HG02852 (cell line): ENCODE measurements at regions not wholly inside any gene's neighbourhood (a gene's known extent, or its start where the extent isn't known, plus 50 kb on each side); places are given as distances from the start of the nearest gene placed in this dataset.
A peak's percentile ranks its signal among the peaks of the same experiment; 100 is the strongest.
"Not testable (repeated sequence)": the region's sequence is repeated elsewhere in the genome, so short reads cannot be mapped to it uniquely, and the experiment has no call there.

Experiments
- ATAC-seq: cut with Tn5 transposase; IDR thresholded peaks from one replicate; pipeline ENCODE4 v1.9.1; 2021; ENCODE audit warnings: mild to moderate bottlenecking, moderate library complexity; ENCODE audit not compliant: unreplicated experiment

DNA sequence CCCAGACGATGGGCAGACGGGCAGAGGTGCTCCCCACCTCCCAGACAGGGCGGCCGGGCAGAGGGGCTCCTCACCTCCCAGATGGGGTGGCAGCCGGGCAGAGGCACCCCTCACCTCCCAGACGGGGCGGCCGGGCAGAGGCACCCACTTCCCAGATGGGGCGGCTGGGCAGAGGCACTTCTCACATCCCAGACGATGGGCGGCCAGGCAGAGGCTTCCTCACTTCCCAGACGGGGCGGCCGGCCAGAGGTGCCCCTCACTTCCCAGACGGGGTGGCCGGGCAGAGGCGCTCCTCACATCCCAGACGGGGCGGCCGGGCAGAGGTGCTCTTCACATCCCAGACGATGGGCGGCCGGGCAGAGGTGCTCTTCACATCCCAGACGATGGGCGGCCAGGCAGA is 96.6 kb downstream of the ABCC12 start:
- not testable (repeated sequence) for ATAC-seq

DNA sequence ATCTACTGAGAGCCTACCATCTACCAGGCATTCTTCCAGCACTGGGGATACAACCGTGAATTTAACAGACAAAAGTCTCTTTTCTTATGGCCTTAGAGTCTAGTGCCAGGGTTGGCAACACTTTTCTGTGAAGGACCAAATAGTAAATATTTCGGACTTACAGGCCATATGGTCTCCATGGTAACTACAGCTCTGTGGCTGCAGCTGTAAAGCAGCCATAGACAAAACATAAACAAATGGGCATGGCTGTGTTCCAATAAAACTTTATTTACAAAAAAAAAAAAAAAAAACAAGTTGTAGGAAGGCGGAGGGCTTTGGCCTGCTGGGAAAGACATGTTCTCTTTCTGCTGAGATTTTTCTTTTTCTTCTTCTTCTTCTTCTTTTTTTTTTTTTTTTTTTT is 98.7 kb downstream of the ABCC12 start:
- no peak for ATAC-seq

DNA sequence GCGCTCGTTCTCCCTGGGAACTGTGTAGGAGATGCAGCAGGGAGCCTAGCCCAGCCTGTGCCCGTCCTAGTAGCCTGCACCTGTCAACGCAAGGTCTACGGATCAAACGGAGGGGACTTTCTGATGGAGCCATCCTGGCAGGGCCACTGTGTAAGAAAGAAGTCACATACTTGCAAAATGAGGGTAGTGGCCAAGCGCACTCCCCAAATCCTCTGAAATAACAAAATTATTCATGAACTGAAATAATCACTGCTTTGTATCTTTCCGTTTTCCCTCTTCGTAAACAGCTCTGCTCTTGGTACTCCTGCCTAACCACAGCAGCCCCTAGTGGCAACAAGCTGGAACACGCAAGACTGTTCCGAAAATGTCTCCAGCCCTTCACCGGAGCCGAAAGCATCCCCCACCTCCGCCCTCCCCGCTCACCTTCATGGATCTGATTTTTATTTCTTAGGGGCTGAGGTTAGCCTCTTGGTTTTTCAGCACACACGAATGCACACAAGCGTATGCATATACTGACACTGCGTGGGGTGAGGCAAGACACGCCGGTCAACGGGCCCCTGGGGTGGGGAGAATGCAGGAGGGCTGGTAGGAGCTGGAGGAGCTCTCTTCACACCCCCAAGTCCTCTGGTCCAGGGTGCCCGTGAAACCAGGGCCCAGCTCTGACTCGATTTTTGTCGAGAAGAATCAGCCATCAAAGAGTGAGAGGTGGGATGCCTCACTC is 100.8 kb downstream of the ABCC12 start:
- peak; percentile 83 for ATAC-seq

DNA sequence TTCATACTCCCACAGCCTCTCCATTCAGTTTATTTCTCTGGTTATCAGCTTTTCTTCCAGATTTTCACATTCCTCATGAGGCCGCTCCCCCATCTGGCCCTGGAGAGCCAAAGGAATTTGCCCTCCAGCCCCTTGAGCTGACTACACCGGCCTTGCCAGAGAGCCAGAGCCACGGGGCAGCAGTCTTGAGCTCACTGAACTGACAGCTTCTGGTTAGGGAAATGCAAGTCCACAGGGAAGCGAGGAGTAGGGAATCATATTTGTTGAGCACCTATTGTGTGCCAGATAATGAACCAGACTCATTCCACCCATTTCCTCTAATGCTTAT is 102.4 kb downstream of the ABCC12 start:
- ATAC-seq, result no peak

DNA sequence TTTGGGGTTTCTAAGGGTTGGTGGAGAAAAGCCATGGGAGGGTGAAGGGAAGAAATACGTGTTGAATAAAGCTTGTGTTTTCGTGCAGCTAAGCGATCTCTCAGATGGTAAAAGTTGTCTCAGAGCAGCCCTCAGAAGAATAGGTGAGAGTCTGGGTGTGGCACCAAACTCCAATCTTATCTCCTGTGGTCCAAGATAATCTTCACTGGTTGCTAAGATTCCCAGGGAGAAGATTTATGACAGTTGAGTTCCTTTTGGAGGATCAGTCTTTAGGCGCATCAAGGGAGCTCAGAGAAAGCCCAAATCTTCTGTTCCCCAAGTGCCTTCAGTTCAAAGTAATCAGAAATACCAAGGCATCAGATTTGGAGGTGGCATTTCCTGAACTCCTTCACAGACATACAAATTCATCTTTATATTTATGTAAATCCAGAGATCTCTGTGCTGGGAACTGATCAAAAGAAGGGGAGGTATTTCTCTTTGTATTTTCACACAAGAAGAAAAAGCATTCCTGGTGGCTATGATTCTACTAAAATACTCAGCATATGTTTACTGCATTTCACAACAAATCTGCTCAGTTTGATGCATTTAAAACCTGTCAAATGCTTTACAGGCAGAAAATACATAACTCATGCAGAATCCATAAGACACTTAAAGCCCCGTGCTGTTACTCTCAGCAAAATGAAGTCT is 102.9 kb downstream of the ABCC12 start:
- ATAC-seq, result no peak

DNA sequence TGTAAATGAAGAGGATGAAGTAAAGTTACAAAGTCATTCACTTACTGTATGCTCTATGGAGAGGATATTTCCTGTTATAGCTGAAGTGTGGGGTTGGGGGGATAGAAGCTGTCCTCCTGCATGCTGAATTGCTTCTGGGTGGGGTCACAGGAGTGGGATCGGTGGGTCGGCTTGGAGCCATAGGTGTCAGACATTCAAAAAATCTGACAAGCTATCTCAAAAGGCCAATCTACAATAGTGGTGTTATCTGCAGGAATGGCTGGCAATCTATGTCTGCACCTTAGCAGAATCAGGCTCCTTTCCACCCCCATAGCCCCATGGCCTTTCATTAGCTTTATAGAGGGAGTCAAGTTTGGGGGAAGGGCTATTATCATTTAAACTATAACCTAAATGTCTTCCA is 104.9 kb downstream of the ABCC12 start:
- no peak for ATAC-seq

DNA sequence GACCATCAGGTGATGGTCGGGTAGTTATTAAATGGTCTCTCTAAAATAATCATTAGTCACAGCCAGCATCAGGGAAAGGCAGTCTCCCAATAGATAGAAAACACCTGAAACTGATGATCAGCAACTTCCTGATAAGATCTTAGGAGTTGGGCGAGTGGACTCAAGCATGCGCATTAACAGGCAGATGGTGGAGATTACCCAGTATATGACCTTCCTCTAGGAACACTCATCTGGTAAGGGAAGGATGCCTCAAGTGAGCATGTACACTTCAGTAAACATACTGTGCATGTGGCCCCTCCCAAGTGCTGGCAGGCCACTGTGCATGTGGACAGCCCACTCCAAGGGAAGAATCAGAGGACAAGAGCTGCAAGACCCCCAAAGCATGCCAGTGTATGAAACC is 105.9 kb downstream of the ABCC12 start:
- ATAC-seq, result no peak

DNA sequence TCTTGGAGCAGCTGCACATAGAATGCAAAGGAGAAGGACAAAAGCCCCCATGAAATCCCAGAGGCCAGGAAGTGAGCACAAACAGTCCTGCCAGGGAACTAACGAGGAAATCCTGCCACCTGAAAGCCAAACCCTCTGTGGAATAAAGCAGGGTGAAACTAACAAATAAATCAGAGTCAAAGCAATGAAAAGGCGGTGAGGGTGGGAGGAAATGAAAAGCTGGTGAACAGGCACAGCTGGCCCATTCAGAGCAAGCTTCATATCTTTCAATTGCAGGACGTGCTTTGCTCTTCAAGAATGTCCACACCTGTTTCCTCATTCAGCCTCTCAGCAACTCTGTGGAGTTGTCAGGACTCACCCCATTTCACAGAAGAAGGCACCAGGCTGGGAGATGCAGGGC is 108.1 kb downstream of the ABCC12 start:
- ATAC-seq, result no peak

DNA sequence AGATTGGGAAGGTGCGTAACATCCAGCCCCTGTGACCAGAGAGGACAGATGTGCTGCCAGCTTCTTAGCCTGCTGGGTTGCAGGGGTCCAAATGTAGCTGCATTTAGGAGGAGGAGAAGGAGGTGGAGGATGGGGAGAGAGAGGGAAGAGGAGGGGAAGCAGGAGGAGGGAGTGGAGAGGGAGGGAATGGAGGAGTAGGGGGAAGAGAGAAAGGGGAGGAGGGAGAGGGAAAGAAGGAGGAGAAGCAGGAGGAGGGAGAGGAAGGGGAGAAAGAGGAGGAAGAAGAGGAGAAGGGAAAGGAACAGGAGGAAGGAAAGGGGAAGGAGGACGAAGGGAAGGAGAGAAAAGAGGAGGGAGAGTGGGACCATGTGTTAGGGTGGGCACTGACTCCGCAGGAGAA is 108.6 kb downstream of the ABCC12 start:
- no peak for ATAC-seq

DNA sequence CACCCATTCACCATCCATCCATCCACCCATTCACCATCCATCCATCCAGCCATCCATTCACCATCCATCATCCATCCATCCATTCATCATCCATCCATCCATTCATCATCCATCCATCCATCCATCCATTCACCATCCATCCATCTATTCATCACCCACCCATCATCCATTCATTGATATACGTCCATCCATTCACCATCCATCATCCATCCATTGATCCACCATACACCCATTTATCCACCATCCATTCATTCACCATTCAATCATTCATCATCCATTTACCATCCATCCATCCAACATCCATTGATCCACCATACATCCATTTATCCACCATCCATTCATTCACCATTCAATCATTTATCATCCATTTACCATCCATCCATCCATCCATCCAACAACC is 111.7 kb downstream of the ABCC12 start:
- no peak for ATAC-seq

DNA sequence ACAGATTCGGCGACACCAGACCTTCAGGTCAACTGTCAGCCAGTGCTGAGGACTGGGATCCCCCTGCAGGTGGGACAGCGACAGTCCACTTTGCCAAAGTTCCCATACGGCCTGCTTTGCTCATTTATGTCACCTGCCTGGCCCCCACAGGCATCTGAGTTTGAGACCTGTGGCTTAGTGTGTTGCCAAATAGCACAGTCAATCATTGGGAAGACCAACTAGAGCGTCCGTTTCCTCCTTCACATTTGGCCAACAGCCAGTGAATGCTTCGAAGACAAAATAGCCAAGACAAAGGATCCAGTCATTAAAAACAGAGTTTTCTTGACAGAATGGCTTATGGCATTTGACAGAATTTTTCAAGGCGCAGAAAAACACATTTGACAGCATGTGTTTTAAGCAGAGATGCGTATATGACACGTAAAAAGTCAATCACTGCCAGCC is 113.8 kb downstream of the ABCC12 start:
- no peak for ATAC-seq

DNA sequence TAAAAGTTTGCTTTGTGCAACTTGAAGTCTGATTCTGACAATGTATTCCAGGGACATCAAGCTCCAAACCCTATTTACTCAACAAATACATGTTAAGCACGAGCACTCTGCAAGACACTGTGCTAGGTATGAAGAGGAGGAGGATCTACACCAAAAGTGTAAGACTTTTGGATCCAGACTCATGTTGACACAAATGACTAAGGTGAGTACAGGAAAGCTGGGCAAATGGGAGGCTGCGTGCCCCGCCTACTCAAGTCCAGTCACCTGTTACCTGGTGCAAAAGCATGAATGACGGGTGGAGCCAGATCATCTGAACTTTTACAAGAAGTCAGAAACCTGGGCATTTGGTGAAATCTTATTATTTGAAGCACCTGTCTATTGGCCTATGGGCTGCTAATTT is 120.7 kb downstream of the ABCC12 start:
- ATAC-seq, result no peak

DNA sequence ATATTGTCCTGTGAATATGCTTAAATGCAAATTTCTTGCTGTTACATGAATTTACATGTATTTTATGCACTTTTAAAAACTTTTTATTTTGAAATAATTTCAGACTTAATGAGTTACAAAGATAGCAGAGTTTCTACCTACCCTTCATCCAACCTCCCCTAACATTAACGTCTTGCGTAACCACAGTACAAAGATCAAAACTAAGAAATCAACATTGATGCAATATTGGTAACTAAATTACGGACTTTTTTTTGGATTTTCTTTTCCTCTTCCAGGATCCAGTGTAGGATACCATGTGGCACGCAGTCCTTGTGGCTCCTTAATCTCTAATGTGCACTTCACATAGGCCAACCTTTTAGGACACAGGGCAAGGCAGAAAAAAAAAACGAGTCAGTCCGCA is 124.9 kb downstream of the ABCC12 start:
- ATAC-seq, result no peak

DNA sequence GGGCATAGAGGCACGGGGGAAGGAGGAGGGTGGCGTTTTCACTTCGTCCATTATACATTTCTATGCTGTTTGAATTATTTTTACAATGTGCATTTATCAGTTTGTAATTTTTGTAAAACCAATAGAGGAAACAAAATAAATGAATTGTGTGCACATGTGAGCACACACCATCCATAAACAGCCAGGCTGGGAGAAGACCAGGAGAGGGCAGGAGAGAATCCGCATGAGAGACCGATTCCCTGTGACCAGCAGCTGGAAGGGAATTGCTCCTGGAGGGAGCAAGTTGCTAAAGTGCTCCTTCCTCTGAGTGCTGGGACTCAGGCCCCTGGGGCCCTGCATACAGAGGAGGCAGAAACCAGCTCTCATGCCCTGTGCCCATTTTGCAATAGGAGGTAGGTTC is 126.0 kb downstream of the ABCC12 start:
- no peak for ATAC-seq

DNA sequence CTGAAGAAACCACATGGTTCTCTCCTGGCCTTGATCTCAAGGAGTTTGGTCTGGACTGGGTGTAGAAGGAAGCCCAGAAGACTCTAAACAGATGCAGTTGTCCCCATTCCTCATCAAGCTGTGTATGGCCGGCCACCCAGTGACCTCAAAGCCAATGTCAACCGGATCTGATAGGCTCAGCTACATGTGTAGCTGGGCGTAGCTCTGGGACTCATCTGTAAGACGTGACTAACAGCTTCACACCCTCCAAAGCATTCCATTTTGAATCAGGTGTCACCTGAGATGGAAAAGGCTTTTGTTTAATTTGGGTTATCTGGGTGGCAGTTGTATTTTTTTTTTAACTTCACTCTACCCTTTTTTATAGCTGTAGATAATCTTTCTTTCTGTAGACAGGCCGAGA is 130.4 kb downstream of the ABCC12 start:
- no peak for ATAC-seq

DNA sequence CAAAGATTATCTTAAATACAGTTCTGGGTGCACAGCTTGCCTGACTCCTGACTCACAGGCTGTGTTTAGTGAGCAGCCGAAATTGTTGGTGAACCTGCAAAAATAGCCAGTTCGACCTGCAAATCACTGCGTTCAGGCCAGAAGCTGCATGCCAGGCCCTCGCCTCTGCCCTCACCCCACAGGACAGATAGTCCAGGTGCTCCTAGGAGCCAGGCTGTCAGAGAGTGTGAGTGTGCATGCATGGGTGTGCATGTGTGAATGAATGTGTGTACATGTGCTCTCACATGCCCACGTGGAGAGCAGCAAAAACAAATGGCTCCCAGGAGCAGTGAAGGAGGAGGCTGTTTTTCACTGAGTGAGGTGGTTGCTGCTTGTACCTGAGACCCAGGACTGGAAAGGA is 131.8 kb downstream of the ABCC12 start:
- no peak for ATAC-seq

DNA sequence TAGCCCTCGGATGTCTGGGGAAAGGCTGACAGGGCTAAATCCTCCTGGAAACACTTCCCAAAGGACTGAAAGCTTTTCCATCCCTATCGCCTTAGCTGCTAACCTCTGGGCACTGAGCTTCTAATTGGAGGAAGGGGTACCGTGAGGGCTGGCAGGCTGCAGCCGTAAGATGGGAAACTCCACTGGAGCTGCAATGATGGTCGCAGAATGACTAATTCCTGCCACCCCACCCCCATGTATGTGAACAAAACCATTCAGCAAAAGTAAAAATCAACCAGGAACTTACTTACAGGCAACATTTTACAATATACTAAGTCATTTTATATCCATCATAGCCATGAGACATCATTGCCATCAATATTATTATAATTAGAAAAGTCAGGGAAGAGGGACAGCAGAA is 133.3 kb downstream of the ABCC12 start:
- ATAC-seq, result no peak

DNA sequence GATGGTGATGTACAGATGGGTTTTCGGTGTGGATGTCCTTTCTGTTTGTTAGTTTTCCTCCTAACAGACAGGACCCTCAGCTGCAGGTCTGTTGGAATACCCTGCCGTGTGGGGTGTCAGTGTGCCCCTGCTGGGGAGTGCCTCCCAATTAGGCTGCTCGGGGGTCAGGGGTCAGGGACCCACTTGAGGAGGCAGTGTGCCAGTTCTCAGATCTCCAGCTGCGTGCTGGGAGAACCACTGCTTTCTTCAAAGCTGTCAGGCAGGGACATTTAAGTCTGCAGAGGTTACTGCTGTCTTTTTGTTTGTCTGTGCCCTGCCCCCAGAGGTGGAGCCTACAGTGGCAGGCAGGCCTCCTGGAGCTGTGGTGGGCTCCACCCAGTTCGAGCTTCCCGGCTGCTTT is 135.2 kb downstream of the ABCC12 start:
- ATAC-seq, result not testable (repeated sequence)

DNA sequence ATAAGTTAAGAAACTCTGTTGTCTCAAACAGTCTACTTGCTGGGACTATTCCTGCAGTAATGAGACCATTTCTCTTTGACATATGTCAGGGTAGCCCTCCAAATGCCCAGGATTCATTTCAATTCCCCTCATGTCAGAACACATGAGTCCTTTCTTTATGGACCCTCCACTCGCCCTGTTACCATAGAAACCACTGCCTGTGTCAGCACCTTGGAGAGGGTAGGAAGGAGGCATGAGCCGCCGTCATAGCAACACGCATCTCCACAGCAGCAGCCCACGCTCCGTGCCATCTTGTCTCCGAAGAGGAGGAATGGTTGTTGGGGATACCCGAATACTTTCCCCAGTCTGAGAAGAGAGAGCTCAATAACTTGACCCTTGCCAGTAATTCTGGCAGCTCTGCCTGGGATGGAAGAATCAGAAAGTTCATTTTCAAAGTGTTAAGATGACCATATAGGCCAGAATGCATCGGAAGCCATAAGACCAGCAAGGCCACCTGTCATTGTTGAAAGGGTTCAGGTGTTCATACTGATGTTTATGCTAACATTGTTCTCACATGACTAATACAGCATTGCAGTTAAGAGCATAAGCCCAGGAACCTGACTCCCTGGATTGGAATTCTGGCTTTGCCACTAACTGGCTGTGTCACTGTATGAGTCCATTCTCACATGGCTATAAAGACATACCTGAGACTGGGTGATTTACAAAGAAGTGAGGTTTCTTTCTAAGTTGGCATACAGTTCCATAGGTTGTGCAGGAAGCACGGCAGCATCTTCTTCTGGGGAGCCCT is 141.3 kb downstream of the ABCC12 start:
- ATAC-seq, result no peak

DNA sequence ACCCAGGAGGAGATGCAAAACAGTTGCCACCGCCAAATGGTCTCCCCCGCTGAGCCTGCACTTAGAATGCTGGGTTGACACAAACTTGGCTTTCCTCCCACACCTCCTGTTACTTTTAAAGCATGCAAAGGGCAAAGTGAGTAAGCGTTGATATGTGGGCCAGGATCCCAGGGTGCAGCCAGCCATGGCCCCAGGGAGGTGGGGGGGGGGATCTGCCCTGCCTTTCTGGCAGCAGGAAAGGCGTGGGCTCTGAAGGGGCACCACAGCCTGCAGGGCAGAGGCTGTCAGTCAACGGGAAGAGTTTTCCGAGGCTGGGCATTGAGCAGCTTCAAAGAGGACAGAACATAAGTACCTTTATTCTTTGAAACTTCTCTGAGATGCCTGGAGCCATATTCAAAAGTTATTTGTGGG is 142.3 kb downstream of the ABCC12 start:
- no peak for ATAC-seq

DNA sequence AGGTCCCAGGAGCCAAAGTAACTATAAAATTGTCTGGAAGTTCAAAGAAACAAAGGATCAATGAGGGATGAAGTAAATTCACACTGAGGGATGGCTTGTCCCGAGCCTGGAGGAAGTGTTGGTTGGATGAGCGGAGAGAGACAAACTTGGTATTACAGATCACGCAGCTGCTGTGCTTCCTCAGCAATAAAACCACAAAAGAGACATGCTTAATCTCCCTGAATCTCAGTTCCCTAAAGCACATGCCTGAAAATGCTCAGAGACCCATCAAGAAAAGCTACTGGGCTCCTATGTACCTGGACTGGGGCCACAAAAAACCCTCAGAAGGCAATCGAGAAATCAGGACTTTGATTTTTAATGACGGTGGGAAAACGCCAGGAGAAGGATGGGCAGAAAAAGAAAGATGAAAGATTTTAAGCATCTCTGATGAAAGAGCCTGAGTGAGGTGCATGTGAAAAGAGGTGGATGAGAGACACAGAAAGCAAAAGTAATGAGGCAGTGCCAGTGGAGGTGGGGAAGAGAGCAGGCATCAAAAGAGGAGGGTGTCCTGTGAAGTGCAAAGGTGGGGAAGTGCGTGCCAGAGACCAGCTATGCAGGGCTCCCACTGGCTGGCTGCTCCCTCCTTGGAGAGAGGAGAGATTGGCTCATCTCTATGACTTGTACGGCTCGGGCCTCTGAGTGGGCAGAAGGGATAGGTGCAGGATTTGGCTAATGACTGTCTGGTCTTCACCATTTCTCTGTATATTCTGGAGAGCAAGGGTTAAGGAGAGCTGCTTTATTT is 143.7 kb downstream of the ABCC12 start:
- ATAC-seq, result no peak
